IMR-90 (cell line): ENCODE measurements at regions not wholly inside any gene's neighbourhood (a gene's known extent, or its start where the extent isn't known, plus 50 kb on each side); places are given as distances from the start of the nearest gene placed in this dataset.

Experiments used
- ATAC-seq: fragments of 200-7000 bp; cut with Tn5 transposase; 2 replicates; pipeline ENCODE4 v1.9.1; 2020; ENCODE audit warnings: low read depth, mild to moderate bottlenecking, moderate library complexity
- BruUV-seq: library from RNA; stranded (reverse); fragments of 400-500 nt; replicated peaks from 2 replicates; lab custom pipeline; 2021; lab: Mats Ljungman, UMichigan
- CTCF ChIA-PET: fragments of 300-600 bp; formaldehyde crosslinking; extraction: SDS; loops from one replicate; lab custom pipeline; 2021; ENCODE audit warnings: antibody characterized with exemption; lab: Yijun Ruan, JAX
- POLR2A ChIA-PET: fragments of 300-600 bp; sonication (Branson Sonifier 250); formaldehyde crosslinking; loops from one replicate; lab custom pipeline; 2022; ENCODE audit warnings: antibody characterized with exemption; ENCODE audit not compliant: unreplicated experiment; lab: Charles Lee
- DNase-seq: peaks from one replicate; pipeline ENCODE4 v3.0.0; 2013
- H2AFZ ChIP-seq: replicated peaks from 2 replicates; pipeline ENCODE3; 2013; ENCODE audit warnings: low read length, mild to moderate bottlenecking; ENCODE audit not compliant: poor library complexity
- H2AK5ac ChIP-seq: 2 replicates; pipeline ENCODE4 v1.6.1; 2013; ENCODE audit warnings: low read depth, low read length, inconsistent platforms
- H2AK9ac ChIP-seq: replicated peaks from 2 replicates; pipeline ENCODE3; 2013; ENCODE audit warnings: mild to moderate bottlenecking, low read depth, low read length, moderate library complexity; ENCODE audit not compliant: poor library complexity
- H2BK120ac ChIP-seq: 2 replicates; pipeline ENCODE4 v1.6.1; 2013; ENCODE audit warnings: low read depth, low read length, inconsistent platforms
- H2BK15ac ChIP-seq: 3 replicates; pipeline ENCODE4 v1.6.1; 2013; ENCODE audit warnings: low read depth, low read length, inconsistent platforms
- H2BK20ac ChIP-seq: 2 replicates; pipeline ENCODE4 v1.6.1; 2013; ENCODE audit warnings: low read depth, mild to moderate bottlenecking, inconsistent platforms, low read length, moderate library complexity
- H2BK5ac ChIP-seq: 2 replicates; pipeline ENCODE4 v1.6.1; 2013; ENCODE audit warnings: mild to moderate bottlenecking, low read depth, low read length, inconsistent platforms; ENCODE audit not compliant: poor library complexity, severe bottlenecking
- H3K14ac ChIP-seq: replicated peaks from 2 replicates; pipeline ENCODE4 v1.6.1; 2013; ENCODE audit warnings: low read depth, low read length, inconsistent platforms
- H3K18ac ChIP-seq: 2 replicates; pipeline ENCODE4 v1.6.1; 2013; ENCODE audit warnings: low read depth, low read length, control low read depth
- H3K23ac ChIP-seq: 2 replicates; pipeline ENCODE4 v1.6.1; 2013; ENCODE audit warnings: low read depth, low read length, inconsistent platforms
- H3K27ac ChIP-seq: 2 replicates; pipeline ENCODE4 v1.5.1; 2013; ENCODE audit warnings: mild to moderate bottlenecking, control low read depth, low read length; ENCODE audit not compliant: insufficient read depth
- H3K27me3 ChIP-seq: 2 replicates; pipeline ENCODE4 v1.6.1; 2013; ENCODE audit warnings: low read length; ENCODE audit not compliant: control insufficient read depth, insufficient read depth
- H3K36me3 ChIP-seq: 2 replicates; pipeline ENCODE4 v1.6.1; 2013; ENCODE audit warnings: low read length, mixed read lengths; ENCODE audit not compliant: control insufficient read depth, insufficient read depth
- H3K4ac ChIP-seq: 2 replicates; pipeline ENCODE4 v1.6.1; 2013; ENCODE audit warnings: low read depth, low read length, inconsistent platforms
- H3K4me1 ChIP-seq: 2 replicates; pipeline ENCODE4 v1.6.1; 2013; ENCODE audit warnings: low read length, mixed read lengths; ENCODE audit not compliant: control insufficient read depth, insufficient read depth
- H3K4me2 ChIP-seq: 2 replicates; pipeline ENCODE4 v1.6.1; 2013; ENCODE audit warnings: low read depth, mild to moderate bottlenecking, control low read depth, low read length, moderate library complexity
- H3K4me3 ChIP-seq: 2 replicates; pipeline ENCODE4 v1.5.1; 2013; ENCODE audit warnings: low read depth, mild to moderate bottlenecking, control low read depth, low read length, moderate library complexity; ENCODE audit not compliant: insufficient read depth
- H3K56ac ChIP-seq: 2 replicates; pipeline ENCODE4 v1.6.1; 2013; ENCODE audit warnings: low read length, inconsistent platforms; ENCODE audit not compliant: insufficient read depth; ENCODE audit errors: extremely low read depth
- H3K79me1 ChIP-seq, 2 experiments: 2 replicates each; pipeline ENCODE4 v1.6.1; 2013; ENCODE audit warnings: low read length in 2 of 2, inconsistent platforms in 1 of 2, low read depth in 1 of 2
- H3K9ac ChIP-seq: 2 replicates; pipeline ENCODE4 v1.6.1; 2013; ENCODE audit warnings: low read depth, low read length, control low read depth
- H3K9me1 ChIP-seq: 2 replicates; pipeline ENCODE4 v1.6.1; 2013; ENCODE audit warnings: low read length, inconsistent platforms; ENCODE audit not compliant: insufficient read depth
- H3K9me3 ChIP-seq: 2 replicates; pipeline ENCODE4 v1.6.1; 2013; ENCODE audit warnings: low read length; ENCODE audit not compliant: control insufficient read depth, insufficient read depth
- H4K20me1 ChIP-seq: 2 replicates; pipeline ENCODE4 v1.6.1; 2013; ENCODE audit warnings: low read length, inconsistent platforms; ENCODE audit not compliant: insufficient read depth
- H4K5ac ChIP-seq: 2 replicates; pipeline ENCODE4 v1.6.1; 2013; ENCODE audit warnings: mild to moderate bottlenecking, low read depth, low read length, control low read depth
- H4K8ac ChIP-seq, 2 experiments: 2 replicates each; pipeline ENCODE4 v1.6.1; 2013; ENCODE audit warnings: low read depth in 2 of 2, low read length in 2 of 2, control low read depth in 1 of 2, inconsistent platforms in 1 of 2
- H4K91ac ChIP-seq: 2 replicates; pipeline ENCODE4 v1.6.1; 2013; ENCODE audit warnings: low read depth, low read length, inconsistent platforms; ENCODE audit not compliant: insufficient read depth
- CHD1 ChIP-seq: IDR thresholded peaks from 2 replicates; pipeline ENCODE4 v1.6.1; 2012; ENCODE audit warnings: low read depth, low read length, improper control_type of control experiment
- CTCF ChIP-seq: conservative IDR thresholded peaks from 2 replicates; pipeline ENCODE4 v1.5.1; 2012; ENCODE audit warnings: mild to moderate bottlenecking, low read depth, low read length, improper control_type of control experiment
- FOS ChIP-seq: fragments of 150-350 bp; IDR thresholded peaks from 2 replicates; pipeline ENCODE4 v1.6.1; 2016; ENCODE audit warnings: low read depth, low read length
- MAFK ChIP-seq: IDR thresholded peaks from 2 replicates; pipeline ENCODE4 v1.6.1; 2012; ENCODE audit warnings: low read depth, low read length, improper control_type of control experiment
- MXI1 ChIP-seq: IDR thresholded peaks from 2 replicates; pipeline ENCODE4 v1.6.1; 2012; ENCODE audit warnings: low read depth, mild to moderate bottlenecking, low read length, moderate library complexity, borderline replicate concordance
- WGBS, 2 experiments: methylation state at CpG; one replicate each; pipeline versions ENCODE4 v1.1.5 to v1.1.7; 2013; ENCODE audit warnings: missing lambda C conversion rate in 2 of 2; ENCODE audit not compliant: insufficient read length in 1 of 2; ENCODE audit errors: extremely low coverage in 2 of 2; 5-methylcytosine and 5-hydroxymethylcytosine counted together
- dilution Hi-C: fragments of 300-500 bp; cut with HindIII; formaldehyde crosslinking; loops from one replicate; pipeline ENCODE4 v1.14.3; 2018; ENCODE audit warnings: low sequenced_read_pairs; ENCODE audit not compliant: unreplicated experiment
- in situ Hi-C: fragments of 300-500 bp; cut with MboI; formaldehyde crosslinking; loops from 3 replicates; pipeline ENCODE4 v1.14.3; 2019; ENCODE audit warnings: low sequenced_read_pairs, inconsistent platforms, mixed read lengths
- intact Hi-C: fragments of 100-400 bp; cut with micrococcal nuclease; formaldehyde crosslinking; loops from 2 replicates; pipeline ENCODE4 v1.10.0; 2022

GRCh38 chr21:35211782-35212181 is 162.7 kb upstream of the RUNX1 start:
- intact Hi-C loops (no loop called here), dilution Hi-C loops (no loop called here), in situ Hi-C loops (no loop called here)
- Histone ChIP-seq H3K36me3 (no peaks in the 10 kb centered on the region), H2BK15ac (peak overlapping the region; percentile 36; the same call in 2 of the 3 replicates), H2BK120ac (peak overlapping the region; percentile 88; the same call in 1 of the 2 replicates), H3K4me2 (0 out of 2 replicates have a peak overlapping the region, but pooled peaks have one; percentile 12), H3K23ac (no peak overlapping the region; the same call in 1 of the 2 replicates), H3K79me1 (peaks cover 0 to 3% of the 10 kb centered on the region in 2 experiments; a peak in 2 of 4 replicates), H2AK9ac (no peak overlapping the region), H3K9me1 (peaks cover 15% of the 10 kb centered on the region), H3K4me1 (peaks cover 23% of the 10 kb centered on the region), H3K27ac (no peak overlapping the region), H3K27me3 (no peaks in the 10 kb centered on the region), H2AK5ac (no peak overlapping the region; the same call in 1 of the 2 replicates), H2BK20ac (peak overlapping the region; percentile 90), H4K8ac (no peak overlapping the region), H3K9ac (no peak overlapping the region), H4K5ac (no peak overlapping the region), H3K4ac (peak overlapping the region; percentile 21; the same call in 1 of the 2 replicates), H4K20me1 (no peaks in the 10 kb centered on the region), H2BK5ac (no peak overlapping the region), H3K4me3 (no peak overlapping the region), H3K9me3 (no peaks in the 10 kb centered on the region), H4K91ac (no peak overlapping the region), H3K56ac (no peak overlapping the region), H3K14ac (0 out of 2 replicates have a peak overlapping the region, but pooled peaks have one; percentile 1), H2AFZ (no peak overlapping the region), H3K18ac (peak overlapping the region; percentile 3; the same call in 1 of the 2 replicates)
- BruUV-seq, result no TSS peak
- ATAC-seq (0 out of 2 replicates have a peak, but pooled peaks have one; percentile 22), DNase-seq (peak; percentile 76)
- ChIA-PET CTCF (no interaction called here), POLR2A (no interaction called here)
- TF ChIP-seq CTCF (no peak), FOS (no peak), CHD1 (no peak), MAFK (no peak), MXI1 (no peak)
- 17% methylated on average over 1 of the region's 6 CpGs; no CpG with 5 or more reads in 1 of the 2 experiments for WGBS, 2 experiments
